ENCODE measurements at regions not wholly inside any gene's neighbourhood (a gene's known extent, or its start where the extent isn't known, plus 50 kb on each side); places are given as distances from the start of the nearest gene placed in this dataset.
A peak's percentile ranks its signal among the peaks of the same experiment; 100 is the strongest.

GRCh38 chr7:155373359-155374273 lies 75.9 kb downstream of the INSIG1 start:
- H2AK5ac ChIP-seq (ENCODE audit: low read depth, low read length) = no peak overlapping the region
- WGBS, 2 donors (ENCODE audit: extremely low coverage in 2 of 2, insufficient read length in 2 of 2, insufficient replicate concordance in 1 of 2) = no CpG with 5 or more reads among the region's 62 CpGs
- H3K36me3 ChIP-seq (replicated peaks in 1 of 2; ENCODE audit: control insufficient read depth in 2 of 2, insufficient read depth in 2 of 2, low read length in 2 of 2) = no peaks in the 10 kb centered on the region
- H3K9me3 ChIP-seq (replicated peaks in 1 of 2; ENCODE audit: control insufficient read depth in 2 of 2, insufficient read depth in 1 of 2, low read depth in 1 of 2, low read length in 2 of 2) = peaks cover 6 to 8% of the 10 kb centered on the region in 2 donors
- no peak overlapping the region for H3K14ac ChIP-seq (ENCODE audit: low read length)
- peaks cover 66 to 99% (median 96%) of the 10 kb centered on the region in 3 experiments for H3K27me3 ChIP-seq (ENCODE audit: control insufficient read depth in 3 of 3, insufficient read depth in 3 of 3, low read depth in 1 of 3, low read length in 3 of 3)
- DNase-seq (ENCODE audit: low spot score) = no peak
- H3K4me3 ChIP-seq (ENCODE audit: low read length in 2 of 2) = no peak overlapping the region
- H2AFZ ChIP-seq (ENCODE audit: low read length) = peak overlapping the region; percentile 82
- no peak overlapping the region for H4K91ac ChIP-seq (ENCODE audit: low read depth, low read length, poor library complexity)
- peak overlapping the region; percentile 32 for H3K18ac ChIP-seq (ENCODE audit: low read length)
- H3K4me1 ChIP-seq (ENCODE audit: control insufficient read depth in 2 of 2, insufficient read depth in 1 of 2, low read depth in 1 of 2, low read length in 2 of 2) = peaks cover 0 to 15% of the 10 kb centered on the region in 2 donors
- H3K23ac ChIP-seq (ENCODE audit: low read depth, low read length, poor library complexity) = peak overlapping the region; percentile 47
- H3K4ac ChIP-seq (ENCODE audit: low read length) = no peak overlapping the region
- no peak overlapping the region for H2BK15ac ChIP-seq (ENCODE audit: low read length)
- H2BK120ac ChIP-seq (ENCODE audit: low read depth, low read length) = no peak overlapping the region
- H2BK5ac ChIP-seq (ENCODE audit: low read length) = no peak overlapping the region
- H3K79me1 ChIP-seq (ENCODE audit: low read depth, low read length) = no peaks in the 10 kb centered on the region
- H3K27ac ChIP-seq (replicated peaks; ENCODE audit: low read length) = no peak overlapping the region
- no peak overlapping the region for H3K4me2 ChIP-seq (ENCODE audit: insufficient read depth, low read length, poor library complexity, severe bottlenecking)
- no peak overlapping the region for H3K9ac ChIP-seq (ENCODE audit: low read depth, low read length, poor library complexity)
- no peak overlapping the region for H2BK12ac ChIP-seq (ENCODE audit: low read length)
- no peak overlapping the region for H4K8ac ChIP-seq (ENCODE audit: low read depth, low read length)

GRCh38 chr7:155374276-155375252 lies 76.9 kb downstream of the INSIG1 start:
- H3K9me3 ChIP-seq (replicated peaks in 1 of 2; ENCODE audit: control insufficient read depth in 2 of 2, insufficient read depth in 1 of 2, low read depth in 1 of 2, low read length in 2 of 2) = peaks cover 0 to 8% of the 10 kb centered on the region in 2 donors
- peak overlapping the region; percentile 87 for H2AK5ac ChIP-seq (ENCODE audit: low read depth, low read length)
- H3K9ac ChIP-seq (ENCODE audit: low read depth, low read length, poor library complexity) = no peak overlapping the region
- H2BK5ac ChIP-seq (ENCODE audit: low read length) = no peak overlapping the region
- H3K4me1 ChIP-seq (ENCODE audit: control insufficient read depth in 2 of 2, insufficient read depth in 1 of 2, low read depth in 1 of 2, low read length in 2 of 2) = peaks cover 0 to 16% of the 10 kb centered on the region in 2 donors
- no peak overlapping the region for H2BK120ac ChIP-seq (ENCODE audit: low read depth, low read length)
- H3K4ac ChIP-seq (ENCODE audit: low read length) = no peak overlapping the region
- H3K18ac ChIP-seq (ENCODE audit: low read length) = peak overlapping the region; percentile 57
- peaks cover 71 to 99% (median 98%) of the 10 kb centered on the region in 3 experiments for H3K27me3 ChIP-seq (ENCODE audit: control insufficient read depth in 3 of 3, insufficient read depth in 3 of 3, low read depth in 1 of 3, low read length in 3 of 3)
- H2BK15ac ChIP-seq (ENCODE audit: low read length) = no peak overlapping the region
- no peaks in the 10 kb centered on the region for H3K79me1 ChIP-seq (ENCODE audit: low read depth, low read length)
- no peak for DNase-seq (ENCODE audit: low spot score)
- no peak overlapping the region for H4K91ac ChIP-seq (ENCODE audit: low read depth, low read length, poor library complexity)
- peak overlapping the region; percentile 82 for H2AFZ ChIP-seq (ENCODE audit: low read length)
- H3K36me3 ChIP-seq (replicated peaks in 1 of 2; ENCODE audit: control insufficient read depth in 2 of 2, insufficient read depth in 2 of 2, low read length in 2 of 2) = no peaks in the 10 kb centered on the region
- no peak overlapping the region for H3K4me3 ChIP-seq (ENCODE audit: low read length in 2 of 2)
- no CpG with 5 or more reads among the region's 110 CpGs for WGBS, 2 donors (ENCODE audit: extremely low coverage in 2 of 2, insufficient read length in 2 of 2, insufficient replicate concordance in 1 of 2)
- peak overlapping the region; percentile 21 for H3K23ac ChIP-seq (ENCODE audit: low read depth, low read length, poor library complexity)
- no peak overlapping the region for H4K8ac ChIP-seq (ENCODE audit: low read depth, low read length)
- peak overlapping the region; percentile 4 for H3K4me2 ChIP-seq (ENCODE audit: insufficient read depth, low read length, poor library complexity, severe bottlenecking)
- no peak overlapping the region for H3K27ac ChIP-seq (replicated peaks; ENCODE audit: low read length)
- no peak overlapping the region for H2BK12ac ChIP-seq (ENCODE audit: low read length)
- H3K14ac ChIP-seq (ENCODE audit: low read length) = no peak overlapping the region

- no peak overlapping the region for H3K4me3 ChIP-seq (ENCODE audit: low read length in 2 of 2)
- peaks cover 0 to 22% of the 10 kb centered on the region in 2 donors for H3K4me1 ChIP-seq (ENCODE audit: control insufficient read depth in 2 of 2, insufficient read depth in 1 of 2, low read depth in 1 of 2, low read length in 2 of 2)
- no CpG with 5 or more reads among the region's 16 CpGs for WGBS, 2 donors (ENCODE audit: extremely low coverage in 2 of 2, insufficient read length in 2 of 2, insufficient replicate concordance in 1 of 2)
- no peak overlapping the region for H3K18ac ChIP-seq (ENCODE audit: low read length)
- no peak overlapping the region for H3K9ac ChIP-seq (ENCODE audit: low read depth, low read length, poor library complexity)
- peak overlapping the region; percentile 37 for H3K23ac ChIP-seq (ENCODE audit: low read depth, low read length, poor library complexity)
- H2BK15ac ChIP-seq (ENCODE audit: low read length) = no peak overlapping the region
- no peak overlapping the region for H2AFZ ChIP-seq (ENCODE audit: low read length)
- H2AK5ac ChIP-seq (ENCODE audit: low read depth, low read length) = no peak overlapping the region
- H2BK120ac ChIP-seq (ENCODE audit: low read depth, low read length) = no peak overlapping the region
- no peak overlapping the region for H3K4ac ChIP-seq (ENCODE audit: low read length)
- DNase-seq (ENCODE audit: low spot score) = no peak
- H3K14ac ChIP-seq (ENCODE audit: low read length) = no peak overlapping the region
- H4K91ac ChIP-seq (ENCODE audit: low read depth, low read length, poor library complexity) = no peak overlapping the region
- H3K9me3 ChIP-seq (replicated peaks in 1 of 2; ENCODE audit: control insufficient read depth in 2 of 2, insufficient read depth in 1 of 2, low read depth in 1 of 2, low read length in 2 of 2) = peaks cover 0 to 8% of the 10 kb centered on the region in 2 donors
- H3K4me2 ChIP-seq (ENCODE audit: insufficient read depth, low read length, poor library complexity, severe bottlenecking) = no peak overlapping the region
- no peak overlapping the region for H3K27ac ChIP-seq (replicated peaks; ENCODE audit: low read length)
- H3K36me3 ChIP-seq (replicated peaks in 1 of 2; ENCODE audit: control insufficient read depth in 2 of 2, insufficient read depth in 2 of 2, low read length in 2 of 2) = no peaks in the 10 kb centered on the region
- H3K79me1 ChIP-seq (ENCODE audit: low read depth, low read length) = no peaks in the 10 kb centered on the region
- peaks cover 71 to 98% (median 97%) of the 10 kb centered on the region in 3 experiments for H3K27me3 ChIP-seq (ENCODE audit: control insufficient read depth in 3 of 3, insufficient read depth in 3 of 3, low read depth in 1 of 3, low read length in 3 of 3)
- no peak overlapping the region for H4K8ac ChIP-seq (ENCODE audit: low read depth, low read length)
- H2BK12ac ChIP-seq (ENCODE audit: low read length) = no peak overlapping the region
- H2BK5ac ChIP-seq (ENCODE audit: low read length) = no peak overlapping the region
These were observed 77.9 kb downstream of the INSIG1 start for GRCh38 chr7:155375337-155376277.

Measured in neuronal stem cell (in vitro differentiated cells).